ENCODE measurements at regions not wholly inside any gene's neighbourhood (a gene's known extent, or its start where the extent isn't known, plus 50 kb on each side); places are given as distances from the start of the nearest gene placed in this dataset.
"Not testable (repeated sequence)": the region's sequence is repeated elsewhere in the genome, so short reads cannot be mapped to it uniquely, and the experiment has no call there.

GRCh38 chr4:94068753-94069719, 138.6 kb upstream of the SMARCAD1 start:
- H3K9me3 ChIP-seq, result no peaks in the 10 kb centered on the region
- WGBS, 2 donors, result 21 to 25% methylated on average over 8 of the region's 8 CpGs

DNA sequence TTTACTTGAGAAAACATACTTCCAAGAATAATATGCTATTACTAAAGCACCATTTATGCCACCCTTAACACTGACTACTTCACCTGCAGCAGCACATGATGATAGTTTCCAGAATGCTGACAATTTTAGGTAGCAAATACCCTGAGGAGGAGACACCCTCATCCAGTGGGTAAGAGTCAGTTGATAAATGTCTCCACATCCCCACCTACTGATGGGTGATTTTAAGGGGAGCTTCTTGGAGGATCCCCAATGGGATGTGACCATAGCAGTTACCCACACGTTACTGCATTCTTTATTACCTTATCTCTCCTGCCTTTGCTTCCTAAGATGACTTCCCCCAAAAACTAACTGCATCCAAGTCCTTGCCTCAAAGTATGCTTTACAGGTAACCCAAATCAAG, 131.2 kb upstream of the SMARCAD1 start:
- no peak overlapping the region for H3K4me3 ChIP-seq
- no peaks in the 10 kb centered on the region for H3K27me3 ChIP-seq
- TF ChIP-seq, protein P1, sequence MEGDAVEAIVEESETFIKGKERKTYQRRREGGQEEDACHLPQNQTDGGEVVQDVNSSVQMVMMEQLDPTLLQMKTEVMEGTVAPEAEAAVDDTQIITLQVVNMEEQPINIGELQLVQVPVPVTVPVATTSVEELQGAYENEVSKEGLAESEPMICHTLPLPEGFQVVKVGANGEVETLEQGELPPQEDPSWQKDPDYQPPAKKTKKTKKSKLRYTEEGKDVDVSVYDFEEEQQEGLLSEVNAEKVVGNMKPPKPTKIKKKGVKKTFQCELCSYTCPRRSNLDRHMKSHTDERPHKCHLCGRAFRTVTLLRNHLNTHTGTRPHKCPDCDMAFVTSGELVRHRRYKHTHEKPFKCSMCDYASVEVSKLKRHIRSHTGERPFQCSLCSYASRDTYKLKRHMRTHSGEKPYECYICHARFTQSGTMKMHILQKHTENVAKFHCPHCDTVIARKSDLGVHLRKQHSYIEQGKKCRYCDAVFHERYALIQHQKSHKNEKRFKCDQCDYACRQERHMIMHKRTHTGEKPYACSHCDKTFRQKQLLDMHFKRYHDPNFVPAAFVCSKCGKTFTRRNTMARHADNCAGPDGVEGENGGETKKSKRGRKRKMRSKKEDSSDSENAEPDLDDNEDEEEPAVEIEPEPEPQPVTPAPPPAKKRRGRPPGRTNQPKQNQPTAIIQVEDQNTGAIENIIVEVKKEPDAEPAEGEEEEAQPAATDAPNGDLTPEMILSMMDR (IDR thresholded peaks at IDR 0.05), result no peak
- intact Hi-C loops (cut with DNase I), result no loop called here
- H3K36me3 ChIP-seq, result no peaks in the 10 kb centered on the region
- no peak for DNase-seq
- 26 to 38% methylated on average over 1 of the region's 1 CpG for WGBS, 2 donors
- H3K4me1 ChIP-seq, result no peaks in the 10 kb centered on the region
- no peak for FAIRE-seq
- H3K9me3 ChIP-seq, result no peaks in the 10 kb centered on the region
- H3K27ac ChIP-seq, result no peak overlapping the region
- no peak for ATAC-seq

More at GRCh38 chr4:94068753-94069719, 138.6 kb upstream of the SMARCAD1 start:
- TF ChIP-seq, protein P1 (IDR thresholded peaks at IDR 0.05), result no peak
- no peak for ATAC-seq
- no peaks in the 10 kb centered on the region for H3K4me1 ChIP-seq
- no peak for FAIRE-seq
- intact Hi-C loops (cut with DNase I), result no loop called here
- H3K4me3 ChIP-seq, result no peak overlapping the region
- H3K27ac ChIP-seq, result no peak overlapping the region
- no peaks in the 10 kb centered on the region for H3K36me3 ChIP-seq
- DNase-seq, result no peak
- H3K27me3 ChIP-seq, result no peaks in the 10 kb centered on the region

GRCh38 chr4:94084155-94084554, 123.5 kb upstream of the SMARCAD1 start:
- no peak for ATAC-seq
- H3K36me3 ChIP-seq, result no peaks in the 10 kb centered on the region
- 47 to 68% methylated on average over 3 of the region's 3 CpGs for WGBS, 2 donors
- no peaks in the 10 kb centered on the region for H3K4me1 ChIP-seq
- TF ChIP-seq, protein P1 (IDR thresholded peaks at IDR 0.05), result no peak
- DNase-seq, result no peak
- FAIRE-seq, result no peak
- H3K4me3 ChIP-seq, result no peak overlapping the region
- no peaks in the 10 kb centered on the region for H3K27me3 ChIP-seq
- no peak overlapping the region for H3K27ac ChIP-seq
- H3K9me3 ChIP-seq, result no peaks in the 10 kb centered on the region
- intact Hi-C loops (cut with DNase I), result no loop called here

- H3K9me3 ChIP-seq; H3K4me3 ChIP-seq; FAIRE-seq; H3K27me3 ChIP-seq; H3K36me3 ChIP-seq; ATAC-seq; intact Hi-C loops (cut with DNase I); H3K27ac ChIP-seq; DNase-seq; H3K4me1 ChIP-seq: not testable (repeated sequence)
- WGBS, 2 donors, result 60 to 80% methylated on average over 8 of the region's 8 CpGs
Observed at GRCh38 chr4:94099141-94099540, 108.5 kb upstream of the SMARCAD1 start.

DNA sequence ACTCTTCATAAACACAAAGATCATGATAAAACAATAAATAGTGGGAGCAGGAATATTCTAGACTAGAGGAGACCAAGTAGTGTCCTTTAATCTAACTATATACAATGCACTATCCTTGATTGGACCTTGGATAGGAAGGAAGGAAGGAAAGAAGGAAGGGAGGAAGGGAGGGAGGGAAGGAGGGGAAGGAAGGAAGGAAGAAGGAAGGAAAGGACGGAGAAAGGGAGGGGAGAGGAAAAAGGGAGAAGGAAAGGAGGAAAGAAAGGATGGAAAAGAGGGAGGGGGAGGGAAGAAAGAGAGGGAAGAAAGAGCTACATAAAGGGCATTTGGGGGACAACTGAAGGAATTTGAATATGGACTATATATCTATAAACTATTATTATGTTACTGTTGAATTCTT, 95.0 kb upstream of the SMARCAD1 start:
- no peaks in the 10 kb centered on the region for H3K9me3 ChIP-seq
- H3K27me3 ChIP-seq, result peaks cover 0 to 4% (median 0%) of the 10 kb centered on the region in 4 donors
- FAIRE-seq, result no peak
- no peaks in the 10 kb centered on the region for H3K4me1 ChIP-seq
- H3K4me3 ChIP-seq, result no peak overlapping the region
- TF ChIP-seq, protein P1 (IDR thresholded peaks at IDR 0.05), result no peak
- intact Hi-C loops (cut with DNase I), result no loop called here
- 83% methylated on average over 1 of the region's 1 CpG for WGBS, 2 donors
- ATAC-seq, result no peak
- no peak for DNase-seq
- no peaks in the 10 kb centered on the region for H3K36me3 ChIP-seq
- no peak overlapping the region for H3K27ac ChIP-seq
